ENCODE measurements at regions not wholly inside any gene's neighbourhood (a gene's known extent, or its start where the extent isn't known, plus 50 kb on each side); places are given as distances from the start of the nearest gene placed in this dataset.
"Not testable (repeated sequence)": the region's sequence is repeated elsewhere in the genome, so short reads cannot be mapped to it uniquely, and the experiment has no call there.

- DNase-seq = no peak
Observed at GRCh38 chr10:44267007-44267406, 117.9 kb downstream of the CXCL12 start.

GRCh38 chr10:44264244-44264643 is 120.7 kb downstream of the CXCL12 start:
- no peak for DNase-seq

- no peak for DNase-seq
Observed at GRCh38 chr10:44263771-44264170, 121.1 kb downstream of the CXCL12 start.

GRCh38 chr10:44262551-44263251 is 122.2 kb downstream of the CXCL12 start:
- DNase-seq = no peak

GRCh38 chr10:44261710-44262455 is 123.0 kb downstream of the CXCL12 start:
- no peak for DNase-seq

GRCh38 chr10:44261296-44261695 is 123.6 kb downstream of the CXCL12 start:
- no peak for DNase-seq

GRCh38 chr10:44260286-44260928 is 124.5 kb downstream of the CXCL12 start:
- DNase-seq = no peak

GRCh38 chr10:44259090-44259874 is 125.6 kb downstream of the CXCL12 start:
- no peak for DNase-seq

GRCh38 chr10:44258460-44259089 is 126.3 kb downstream of the CXCL12 start:
- DNase-seq = no peak

- DNase-seq = no peak
Observed at GRCh38 chr10:44258019-44258418, 126.9 kb downstream of the CXCL12 start.

GRCh38 chr10:44253769-44254462 is 131.0 kb downstream of the CXCL12 start:
- no peak for DNase-seq

- not testable (repeated sequence) for DNase-seq
Observed at GRCh38 chr10:44252631-44253030, 132.3 kb downstream of the CXCL12 start.

- DNase-seq = not testable (repeated sequence)
Observed at GRCh38 chr10:44249933-44250332, 135.0 kb downstream of the CXCL12 start.

- no peak for DNase-seq
Observed at GRCh38 chr10:44249490-44249889, 135.4 kb downstream of the CXCL12 start.

GRCh38 chr10:44246700-44247099 is 138.2 kb downstream of the CXCL12 start:
- DNase-seq = not testable (repeated sequence)

GRCh38 chr10:44246287-44246686 is 138.6 kb downstream of the CXCL12 start:
- DNase-seq = not testable (repeated sequence)

- no peak for DNase-seq
Observed at GRCh38 chr10:44245601-44245938, 139.3 kb downstream of the CXCL12 start.

GRCh38 chr10:44244745-44245600 is 139.9 kb downstream of the CXCL12 start:
- no peak for DNase-seq

GRCh38 chr10:44243851-44244510 is 140.9 kb downstream of the CXCL12 start:
- DNase-seq = no peak

GRCh38 chr10:44242826-44243225 is 142.1 kb downstream of the CXCL12 start:
- DNase-seq = no peak

Data from activated T-cell treated with anti-CD3 and anti-CD28 coated beads, Interleukin-2, amount 50 U/mL, for 48 hours (primary cell).